HG03469 (cell line): ENCODE measurements at regions not wholly inside any gene's neighbourhood (a gene's known extent, or its start where the extent isn't known, plus 50 kb on each side); places are given as distances from the start of the nearest gene placed in this dataset.

Experiments used
- ATAC-seq: cut with Tn5 transposase; IDR thresholded peaks from one replicate; pipeline ENCODE4 v1.9.1; 2021; ENCODE audit warnings: mild to moderate bottlenecking, moderate library complexity, moderate number of reproducible peaks; ENCODE audit not compliant: unreplicated experiment

- no peak for ATAC-seq
Observed at GRCh38 chr10:131682271-131682962, 218.4 kb upstream of the PPP2R2D start.

DNA sequence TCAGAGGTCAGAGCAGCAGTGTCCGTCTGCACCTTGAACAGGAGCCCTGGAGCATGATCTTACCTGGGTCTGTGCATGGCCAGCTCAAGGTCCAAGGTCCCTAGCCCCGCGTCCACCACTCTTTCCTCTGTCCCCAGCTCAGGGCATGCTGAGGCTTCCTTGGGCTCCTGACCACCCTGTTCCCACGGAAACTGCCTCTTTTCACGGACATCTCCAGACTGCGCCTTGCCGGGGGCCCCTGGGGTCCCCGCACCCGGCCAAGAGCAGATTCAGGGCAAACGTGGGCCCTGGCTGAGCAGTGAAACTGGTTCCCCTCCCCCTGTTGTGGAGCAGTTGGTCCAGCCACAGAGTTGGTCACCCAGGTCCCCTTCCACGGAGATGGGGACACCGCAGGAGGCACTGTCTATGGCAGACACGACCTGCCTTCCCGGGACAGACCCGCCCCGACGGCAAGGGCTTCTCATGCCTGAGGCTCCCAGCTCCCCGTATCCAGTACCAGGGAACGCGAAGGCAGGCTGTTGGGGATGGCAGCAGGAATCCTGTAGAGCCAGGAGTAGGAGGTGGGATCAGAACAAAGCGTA lies 217.4 kb upstream of the PPP2R2D start:
- ATAC-seq: no peak

DNA sequence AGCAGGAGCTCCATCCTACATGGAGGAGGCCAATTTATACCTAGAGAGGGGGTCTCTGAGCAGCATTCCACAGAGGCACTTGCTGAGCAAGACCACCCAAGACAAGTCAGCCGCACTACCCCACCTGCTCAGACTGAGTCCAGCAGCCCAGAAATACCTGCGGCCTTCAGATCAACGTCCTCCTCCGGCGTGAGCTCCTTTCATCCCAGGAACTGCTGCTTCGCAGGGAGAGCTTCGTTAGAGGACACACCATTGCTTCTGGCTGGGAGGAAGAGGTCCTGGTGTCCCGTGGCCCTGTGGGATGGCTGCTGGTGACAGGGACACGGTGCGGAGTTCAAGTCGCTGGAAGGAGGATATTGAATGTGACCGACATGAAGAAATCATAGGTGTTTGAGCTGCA lies 216.9 kb upstream of the PPP2R2D start:
- no peak for ATAC-seq

DNA sequence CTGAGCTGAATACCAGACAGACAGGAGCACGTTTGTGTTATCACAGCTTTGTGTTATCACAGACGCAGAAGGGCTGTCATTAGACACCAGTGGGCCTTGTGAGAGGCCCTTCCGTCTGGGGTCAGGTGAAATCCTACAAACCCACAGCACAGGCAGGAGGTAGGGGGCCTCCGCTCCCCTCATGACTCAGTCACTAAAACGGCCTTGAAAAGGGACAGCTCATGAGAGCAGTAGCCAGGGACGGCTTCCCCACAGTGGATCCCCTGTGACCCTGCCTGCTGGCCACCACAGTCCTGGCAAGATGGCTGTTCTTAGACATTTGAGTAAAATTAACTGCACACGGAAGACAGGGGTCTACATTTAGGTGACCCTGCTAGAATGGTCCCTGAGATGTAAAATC lies 215.8 kb upstream of the PPP2R2D start:
- no peak for ATAC-seq

DNA sequence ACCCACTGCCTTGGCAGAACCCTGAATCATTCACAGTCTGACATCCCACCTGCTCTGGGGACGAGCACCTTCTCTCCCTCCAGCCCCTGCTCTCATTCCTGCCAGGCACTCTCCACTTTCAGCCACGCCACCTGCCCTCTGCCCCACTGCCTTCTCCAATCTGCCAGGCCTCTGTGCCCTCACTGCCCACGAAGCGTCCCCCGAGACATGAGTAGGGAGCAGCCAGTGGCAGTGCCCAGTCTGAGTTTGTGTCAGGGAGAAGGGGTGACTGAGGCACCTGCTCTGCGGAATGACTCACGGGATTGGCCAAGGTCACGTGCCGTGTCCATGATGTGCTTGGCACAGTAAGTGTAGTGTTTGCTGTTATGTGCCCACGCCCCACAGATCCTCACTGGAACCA lies 215.2 kb upstream of the PPP2R2D start:
- no peak for ATAC-seq

DNA sequence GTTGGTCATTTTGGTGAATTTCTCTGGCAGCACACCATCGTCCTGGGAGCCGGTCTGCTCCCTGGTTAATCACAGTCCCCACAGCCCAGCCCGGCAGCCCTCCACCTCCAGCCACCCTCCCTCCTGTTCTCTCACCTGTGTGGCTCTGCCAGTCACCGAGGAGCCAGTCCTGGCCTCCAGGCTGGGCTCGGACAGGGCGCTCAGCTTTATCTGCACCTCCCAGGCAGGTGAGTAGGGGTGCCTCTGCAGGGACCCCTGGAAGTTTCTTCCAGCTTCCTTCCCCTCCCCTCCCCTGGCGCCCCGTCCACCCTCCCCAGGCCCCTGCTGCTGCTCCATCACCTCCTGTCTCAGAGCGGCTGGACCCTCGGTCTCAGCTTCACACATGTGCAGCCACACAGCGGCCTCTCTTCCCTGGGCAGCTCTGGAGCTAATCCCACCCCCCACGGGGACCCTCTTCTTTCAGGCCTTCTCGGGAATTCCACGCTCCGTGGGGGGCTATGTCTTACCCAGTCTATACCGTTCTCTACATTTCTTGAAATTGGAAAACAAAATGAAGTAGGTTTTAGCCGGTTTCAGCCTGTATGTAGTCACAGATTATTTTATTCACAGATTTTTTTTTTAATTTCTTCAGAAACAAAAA lies 213.9 kb upstream of the PPP2R2D start:
- ATAC-seq: no peak

DNA sequence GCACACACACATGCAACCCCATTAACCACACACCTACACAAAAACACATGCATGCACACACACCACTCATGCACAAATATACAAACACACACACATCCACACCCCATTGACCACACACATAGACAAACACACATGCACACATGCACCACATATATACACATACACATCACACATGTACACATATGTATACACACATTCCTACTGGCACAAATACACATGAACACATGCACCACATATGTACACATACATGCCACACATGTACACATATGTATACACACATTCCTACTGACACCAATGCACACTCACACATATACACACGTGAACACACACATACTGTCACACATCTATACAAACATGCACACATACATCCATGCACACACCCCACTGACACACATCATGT lies 212.5 kb upstream of the PPP2R2D start:
- ATAC-seq: no peak

- no peak for ATAC-seq
Observed at GRCh38 chr10:131689016-131689415, 211.8 kb upstream of the PPP2R2D start.

DNA sequence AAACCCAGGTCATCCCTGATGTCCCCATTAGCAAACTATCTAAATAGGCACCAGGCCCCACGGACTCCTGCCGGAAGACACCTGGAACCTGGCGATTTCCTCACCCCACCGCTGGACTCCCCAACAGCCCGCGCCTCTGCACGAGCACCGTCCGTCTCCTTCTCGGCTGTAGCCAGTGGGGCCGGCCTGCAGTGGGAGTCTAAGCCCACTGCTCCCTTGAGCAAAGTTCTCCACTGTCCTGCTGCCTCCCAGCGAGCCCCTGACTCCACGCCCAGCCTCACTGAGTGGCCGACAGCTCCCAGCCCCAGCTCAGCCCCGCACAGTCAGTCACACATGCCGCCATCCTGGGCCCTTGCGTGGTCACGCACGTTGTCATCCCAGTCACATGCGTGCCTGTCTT lies 211.3 kb upstream of the PPP2R2D start:
- ATAC-seq: no peak

GRCh38 chr10:131689954-131690757 lies 210.7 kb upstream of the PPP2R2D start:
- no peak for ATAC-seq

- no peak for ATAC-seq
Observed at GRCh38 chr10:131690805-131691239, 210.0 kb upstream of the PPP2R2D start.

- ATAC-seq: no peak
Observed at GRCh38 chr10:131691481-131692090, 209.2 kb upstream of the PPP2R2D start.

- no peak for ATAC-seq
Observed at GRCh38 chr10:131692176-131692575, 208.6 kb upstream of the PPP2R2D start.

- ATAC-seq: no peak
Observed at GRCh38 chr10:131692686-131693334, 208.0 kb upstream of the PPP2R2D start.

GRCh38 chr10:131693766-131694165 lies 207.0 kb upstream of the PPP2R2D start:
- no peak for ATAC-seq

- ATAC-seq: no peak
Observed at GRCh38 chr10:131694168-131694780, 206.5 kb upstream of the PPP2R2D start.

DNA sequence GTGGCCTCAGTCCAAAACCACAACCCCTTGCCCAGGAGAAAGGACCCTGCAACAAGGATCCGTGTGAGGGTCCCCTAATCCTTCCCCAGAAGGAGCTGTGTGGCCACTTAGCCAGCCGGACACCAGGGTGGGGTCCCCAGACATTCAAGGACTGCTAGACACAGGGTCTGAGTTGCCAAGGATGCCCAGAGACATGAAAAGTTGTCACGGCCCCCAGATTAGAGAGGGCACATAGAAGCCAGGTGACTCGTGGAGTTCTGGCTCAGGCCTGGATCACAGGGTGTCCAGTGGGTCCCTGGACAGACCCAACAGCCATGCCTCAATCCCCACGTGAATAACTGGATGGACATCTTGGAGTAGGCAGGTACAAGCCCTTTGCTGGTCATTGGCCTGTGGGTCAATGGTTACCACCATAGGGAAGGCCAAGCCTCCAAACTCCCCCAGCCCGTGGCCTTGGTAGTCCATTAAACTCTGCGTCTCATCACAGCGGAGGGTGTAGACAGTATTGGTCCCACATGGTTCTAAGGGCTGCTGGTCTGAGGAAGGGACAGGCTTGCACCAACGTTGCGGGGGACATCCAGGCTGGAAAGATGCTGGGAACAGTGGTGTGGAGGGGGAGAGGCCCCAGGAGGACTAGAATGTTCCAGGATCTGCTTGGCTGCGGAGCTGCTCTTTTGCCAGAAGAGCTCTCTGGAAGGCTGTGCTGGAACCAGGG lies 205.9 kb upstream of the PPP2R2D start:
- no peak for ATAC-seq

GRCh38 chr10:131695496-131696165 lies 205.2 kb upstream of the PPP2R2D start:
- ATAC-seq: no peak
